DMS79 treated with DMSO at 0.1 percent for 48 hours (cell line): ENCODE measurements at regions not wholly inside any gene's neighbourhood (a gene's known extent, or its start where the extent isn't known, plus 50 kb on each side); places are given as distances from the start of the nearest gene placed in this dataset.

Experiments used
- DNase-seq: peaks from one replicate; lab custom pipeline; 2025; lab: John Stamatoyannopoulos, UW

- DNase-seq: no peak
Measured at GRCh38 chr11:64501500-64502427, 54.0 kb upstream of the SLC22A11 start.

DNA sequence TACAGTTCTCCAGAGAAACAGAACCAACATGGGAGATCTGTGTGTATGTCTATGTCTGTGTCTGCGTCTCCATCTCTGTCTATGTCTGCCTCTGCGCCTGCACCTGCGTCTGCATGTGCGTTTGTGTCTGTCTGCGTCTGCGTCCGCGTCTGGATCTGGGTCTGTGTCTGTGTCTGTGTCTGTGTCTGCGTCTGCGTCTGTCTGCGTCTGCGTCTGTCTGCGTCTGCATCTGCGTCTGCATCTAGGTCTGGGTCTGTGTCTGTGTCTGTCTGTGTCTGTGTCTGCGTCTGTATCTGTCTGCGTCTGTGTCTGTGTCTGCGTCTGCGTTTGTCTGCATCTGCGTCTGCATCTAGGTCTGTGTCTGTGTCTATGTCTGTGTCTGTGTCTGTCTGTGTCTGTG, 53.1 kb upstream of the SLC22A11 start:
- DNase-seq: no peak

- no peak for DNase-seq
Measured at GRCh38 chr11:64503186-64503753, 52.5 kb upstream of the SLC22A11 start.

DNA sequence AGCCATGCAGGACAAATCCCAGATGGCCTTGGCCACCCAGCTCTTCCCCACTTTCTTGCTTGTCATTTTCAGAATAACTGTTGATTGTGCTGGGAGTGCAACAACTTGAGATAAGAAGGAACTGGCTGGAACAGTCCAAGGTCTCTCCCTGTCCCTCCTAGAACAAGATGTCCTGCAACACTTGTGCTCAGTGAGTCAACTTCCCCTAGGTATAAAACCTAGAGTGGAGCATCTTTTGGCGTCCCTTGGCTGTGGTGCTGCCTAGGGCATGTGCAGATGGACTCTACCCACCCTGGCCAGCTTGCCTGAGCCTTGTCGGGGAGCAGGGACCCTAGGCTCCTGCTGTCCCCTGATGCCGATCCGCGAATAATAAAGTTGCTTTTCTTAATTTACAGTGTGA, 50.7 kb upstream of the SLC22A11 start:
- no peak for DNase-seq
